ENCODE measurements at regions not wholly inside any gene's neighbourhood (a gene's known extent, or its start where the extent isn't known, plus 50 kb on each side); places are given as distances from the start of the nearest gene placed in this dataset.

DNA sequence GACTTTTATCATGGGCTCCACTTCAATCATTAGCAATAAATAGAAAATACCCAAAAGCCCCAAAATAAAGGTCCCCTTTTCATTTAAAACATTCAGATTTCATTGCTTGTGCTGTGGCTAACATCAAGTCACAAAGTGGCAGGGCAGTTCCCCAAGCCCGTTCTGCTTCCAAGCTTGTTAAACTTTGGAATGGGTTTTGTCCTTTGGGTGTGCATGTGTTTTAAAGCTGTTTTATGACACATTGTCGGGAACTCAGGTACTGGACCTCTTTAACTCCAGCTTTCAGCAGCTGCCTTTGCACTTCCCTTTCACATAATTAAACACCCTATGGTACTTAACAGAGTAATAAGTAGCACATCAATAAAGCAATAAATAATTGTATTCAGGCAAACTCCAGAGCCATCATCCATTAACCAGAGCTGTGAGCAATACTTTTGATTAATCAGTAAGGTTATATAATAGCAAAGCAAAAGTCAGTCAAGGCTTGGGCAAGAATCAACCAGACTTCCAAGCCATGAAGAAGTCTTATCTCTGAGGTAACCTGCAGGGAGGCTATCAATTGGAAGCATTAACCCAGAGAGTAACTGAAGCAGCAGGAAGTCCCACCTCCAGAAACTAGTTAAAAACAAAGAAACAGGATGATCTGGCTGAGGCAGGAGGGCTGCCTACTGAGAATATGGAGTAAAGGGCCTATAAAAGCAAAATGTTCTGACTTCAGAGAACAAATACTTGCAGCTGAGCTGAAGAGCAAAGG lies 56.1 kb upstream of the ARID5B start:
- DNase-seq (ENCODE audit: low spot score): no peak
- Mint-ChIP-seq H3K27ac (ENCODE audit: unreplicated experiment) (no peak overlapping the region), H3K4me3 (ENCODE audit: unreplicated experiment) (no peak overlapping the region), H3K9me3 (ENCODE audit: unreplicated experiment) (no peaks in the 10 kb centered on the region), H3K36me3 (ENCODE audit: low read depth, unreplicated experiment) (no peaks in the 10 kb centered on the region), H3K4me1 (ENCODE audit: unreplicated experiment) (peaks cover 7% of the 10 kb centered on the region), H3K27me3 (ENCODE audit: unreplicated experiment) (peaks cover 2% of the 10 kb centered on the region)
- TF ChIP-seq, protein P1, sequence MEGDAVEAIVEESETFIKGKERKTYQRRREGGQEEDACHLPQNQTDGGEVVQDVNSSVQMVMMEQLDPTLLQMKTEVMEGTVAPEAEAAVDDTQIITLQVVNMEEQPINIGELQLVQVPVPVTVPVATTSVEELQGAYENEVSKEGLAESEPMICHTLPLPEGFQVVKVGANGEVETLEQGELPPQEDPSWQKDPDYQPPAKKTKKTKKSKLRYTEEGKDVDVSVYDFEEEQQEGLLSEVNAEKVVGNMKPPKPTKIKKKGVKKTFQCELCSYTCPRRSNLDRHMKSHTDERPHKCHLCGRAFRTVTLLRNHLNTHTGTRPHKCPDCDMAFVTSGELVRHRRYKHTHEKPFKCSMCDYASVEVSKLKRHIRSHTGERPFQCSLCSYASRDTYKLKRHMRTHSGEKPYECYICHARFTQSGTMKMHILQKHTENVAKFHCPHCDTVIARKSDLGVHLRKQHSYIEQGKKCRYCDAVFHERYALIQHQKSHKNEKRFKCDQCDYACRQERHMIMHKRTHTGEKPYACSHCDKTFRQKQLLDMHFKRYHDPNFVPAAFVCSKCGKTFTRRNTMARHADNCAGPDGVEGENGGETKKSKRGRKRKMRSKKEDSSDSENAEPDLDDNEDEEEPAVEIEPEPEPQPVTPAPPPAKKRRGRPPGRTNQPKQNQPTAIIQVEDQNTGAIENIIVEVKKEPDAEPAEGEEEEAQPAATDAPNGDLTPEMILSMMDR (IDR thresholded peaks at IDR 0.05; ENCODE audit: unreplicated experiment): no peak

- no peak overlapping the region for H3K4me3 Mint-ChIP-seq (ENCODE audit: unreplicated experiment)
- H3K9me3 Mint-ChIP-seq (ENCODE audit: unreplicated experiment): no peaks in the 10 kb centered on the region
- peaks cover 2% of the 10 kb centered on the region for H3K27me3 Mint-ChIP-seq (ENCODE audit: unreplicated experiment)
- no peak overlapping the region for H3K27ac Mint-ChIP-seq (ENCODE audit: unreplicated experiment)
- DNase-seq (ENCODE audit: low spot score): no peak
- H3K36me3 Mint-ChIP-seq (ENCODE audit: low read depth, unreplicated experiment): no peaks in the 10 kb centered on the region
- TF ChIP-seq, protein P1 (IDR thresholded peaks at IDR 0.05; ENCODE audit: unreplicated experiment): no peak
- H3K4me1 Mint-ChIP-seq (ENCODE audit: unreplicated experiment): peaks cover 7% of the 10 kb centered on the region
These were observed 55.6 kb upstream of the ARID5B start for GRCh38 chr10:61845950-61846268.

GRCh38 chr10:61846370-61847031 lies 55.0 kb upstream of the ARID5B start:
- H3K27me3 Mint-ChIP-seq (ENCODE audit: unreplicated experiment): peaks cover 2% of the 10 kb centered on the region
- H3K4me1 Mint-ChIP-seq (ENCODE audit: unreplicated experiment): peaks cover 5% of the 10 kb centered on the region
- no peak overlapping the region for H3K27ac Mint-ChIP-seq (ENCODE audit: unreplicated experiment)
- no peak overlapping the region for H3K4me3 Mint-ChIP-seq (ENCODE audit: unreplicated experiment)
- TF ChIP-seq, protein P1 (IDR thresholded peaks at IDR 0.05; ENCODE audit: unreplicated experiment): no peak
- no peaks in the 10 kb centered on the region for H3K9me3 Mint-ChIP-seq (ENCODE audit: unreplicated experiment)
- no peak for DNase-seq (ENCODE audit: low spot score)
- no peaks in the 10 kb centered on the region for H3K36me3 Mint-ChIP-seq (ENCODE audit: low read depth, unreplicated experiment)

- H3K27me3 Mint-ChIP-seq (ENCODE audit: unreplicated experiment): peaks cover 2% of the 10 kb centered on the region
These were observed 54.4 kb upstream of the ARID5B start for GRCh38 chr10:61847087-61847486.

More at GRCh38 chr10:61847087-61847486, 54.4 kb upstream of the ARID5B start:
- Mint-ChIP-seq H3K4me1 (ENCODE audit: unreplicated experiment) (peaks cover 5% of the 10 kb centered on the region), H3K4me3 (ENCODE audit: unreplicated experiment) (no peak overlapping the region), H3K27ac (ENCODE audit: unreplicated experiment) (no peak overlapping the region), H3K36me3 (ENCODE audit: low read depth, unreplicated experiment) (no peaks in the 10 kb centered on the region), H3K9me3 (ENCODE audit: unreplicated experiment) (no peaks in the 10 kb centered on the region)
- TF ChIP-seq, protein P1 (IDR thresholded peaks at IDR 0.05; ENCODE audit: unreplicated experiment): no peak
- no peak for DNase-seq (ENCODE audit: low spot score)
